C1 segment of cervical spinal cord (tissue), 14 donors: ENCODE measurements at regions not wholly inside any gene's neighbourhood (a gene's known extent, or its start where the extent isn't known, plus 50 kb on each side); places are given as distances from the start of the nearest gene placed in this dataset.

ENCODE experiments used
- DNase-seq, 14 donors: peaks; one replicate each; lab custom pipeline; 2025; lab: John Stamatoyannopoulos, UW

- DNase-seq, result no peak
These were observed 139.5 kb downstream of the KIF18A start for GRCh38 chr11:27968461-27968860.

GRCh38 chr11:27965559-27965958 lies 142.4 kb downstream of the KIF18A start:
- DNase-seq, result no peak

GRCh38 chr11:27963370-27963769 lies 144.6 kb downstream of the KIF18A start:
- no peak for DNase-seq

GRCh38 chr11:27949951-27950738 lies 157.8 kb downstream of the KIF18A start:
- no peak for DNase-seq

DNA sequence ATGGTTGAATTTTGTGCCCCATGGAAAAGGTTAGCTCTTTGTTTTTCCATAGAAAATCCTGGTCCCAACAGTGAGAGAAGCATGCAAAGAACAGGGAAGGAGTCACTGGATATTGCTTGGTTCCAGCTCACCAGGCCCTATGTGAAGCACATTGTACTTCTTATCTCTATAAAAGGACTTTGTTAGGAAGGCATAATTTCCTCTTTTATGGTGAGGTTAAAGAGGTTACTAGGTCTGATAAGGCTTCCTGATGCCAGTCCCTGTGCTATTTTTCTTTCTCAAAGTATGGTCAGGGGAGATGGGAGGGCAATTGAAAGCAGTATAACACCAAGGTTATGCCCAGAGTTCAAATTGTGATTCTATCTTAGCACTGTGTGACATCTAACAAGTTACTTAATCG lies 162.6 kb downstream of the KIF18A start:
- DNase-seq, result no peak

GRCh38 chr11:27938011-27938410 lies 169.9 kb downstream of the KIF18A start:
- no peak for DNase-seq

- DNase-seq, result no peak
These were observed 173.2 kb downstream of the KIF18A start for GRCh38 chr11:27934830-27935145.

- DNase-seq, result no peak
These were observed 173.7 kb downstream of the KIF18A start for GRCh38 chr11:27933992-27934829.

- no peak for DNase-seq
These were observed 176.2 kb downstream of the KIF18A start for GRCh38 chr11:27931770-27932169.

- DNase-seq, result no peak
These were observed 177.0 kb downstream of the KIF18A start for GRCh38 chr11:27930946-27931345.

- DNase-seq, result no peak
These were observed 179.1 kb downstream of the KIF18A start for GRCh38 chr11:27928809-27929208.

GRCh38 chr11:27926981-27927481 lies 180.9 kb downstream of the KIF18A start:
- no peak for DNase-seq

DNA sequence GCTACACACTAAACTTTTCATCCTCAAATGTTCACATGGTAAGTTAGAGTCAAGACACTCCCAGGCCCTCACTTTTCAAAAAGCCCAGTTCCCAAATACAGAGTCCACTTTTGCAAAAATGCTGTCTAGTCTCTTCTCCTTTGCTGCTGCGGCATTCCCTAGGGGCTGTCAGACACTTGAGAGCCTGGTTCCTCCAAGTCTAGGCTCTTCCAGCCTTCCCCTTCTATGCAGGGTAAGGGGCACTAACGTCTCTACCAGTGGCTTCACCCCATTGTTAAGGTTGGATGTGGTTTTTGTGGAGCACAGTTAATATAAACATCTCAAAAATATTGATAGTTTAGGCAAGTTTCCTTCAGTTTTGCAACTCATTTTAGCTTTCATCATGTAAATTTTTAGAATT lies 181.5 kb downstream of the KIF18A start:
- no peak for DNase-seq

GRCh38 chr11:27921472-27921871 lies 186.5 kb downstream of the KIF18A start:
- DNase-seq, result no peak

DNA sequence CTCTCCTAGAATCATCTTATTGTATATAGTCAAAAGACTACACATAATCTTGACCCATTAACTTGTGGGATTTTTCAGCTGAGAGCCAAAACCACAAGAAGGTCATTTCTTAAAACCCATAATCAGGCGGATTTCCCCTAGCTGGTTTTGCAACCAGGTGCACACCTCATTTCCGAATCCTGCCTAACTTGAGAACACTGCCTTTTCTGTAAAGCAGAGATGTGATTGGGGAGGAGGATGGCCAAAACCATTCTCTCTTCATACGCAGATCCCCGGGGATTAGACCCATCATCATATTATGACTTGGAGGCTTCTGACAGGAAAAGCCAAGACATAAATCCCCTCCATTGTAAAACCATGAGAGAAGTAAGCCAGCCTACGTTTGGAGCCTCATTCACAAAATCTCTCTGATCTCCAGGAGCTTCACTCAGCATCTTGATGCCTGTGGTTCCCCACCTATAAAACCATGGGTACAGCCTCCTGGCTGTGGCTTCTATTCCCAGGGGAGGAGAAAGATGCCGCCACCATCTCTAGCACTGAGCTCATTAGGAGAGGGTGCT lies 191.3 kb downstream of the KIF18A start:
- DNase-seq, result no peak

- DNase-seq, result no peak
These were observed 193.9 kb downstream of the KIF18A start for GRCh38 chr11:27914080-27914479.

DNA sequence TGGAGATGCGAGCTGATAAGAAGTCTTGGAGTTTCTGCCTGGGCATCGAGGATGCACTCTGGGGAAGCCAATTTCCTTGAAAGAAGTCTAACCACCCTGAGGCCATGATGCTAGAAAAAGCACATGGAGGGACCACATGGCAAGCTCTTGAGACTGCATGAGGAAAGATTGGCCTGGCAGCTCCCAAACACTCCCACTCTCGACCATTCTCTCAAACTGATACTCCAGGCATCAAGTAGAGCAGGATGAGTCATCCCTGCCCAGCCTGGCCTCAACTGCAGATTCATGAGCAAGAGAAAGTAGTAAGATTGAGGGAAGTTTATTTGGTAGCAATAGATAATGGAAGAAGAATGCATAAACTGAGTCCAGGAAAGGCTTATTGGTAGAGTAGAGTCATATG lies 194.3 kb downstream of the KIF18A start:
- no peak for DNase-seq

GRCh38 chr11:27912916-27913315 lies 195.0 kb downstream of the KIF18A start:
- no peak for DNase-seq

DNA sequence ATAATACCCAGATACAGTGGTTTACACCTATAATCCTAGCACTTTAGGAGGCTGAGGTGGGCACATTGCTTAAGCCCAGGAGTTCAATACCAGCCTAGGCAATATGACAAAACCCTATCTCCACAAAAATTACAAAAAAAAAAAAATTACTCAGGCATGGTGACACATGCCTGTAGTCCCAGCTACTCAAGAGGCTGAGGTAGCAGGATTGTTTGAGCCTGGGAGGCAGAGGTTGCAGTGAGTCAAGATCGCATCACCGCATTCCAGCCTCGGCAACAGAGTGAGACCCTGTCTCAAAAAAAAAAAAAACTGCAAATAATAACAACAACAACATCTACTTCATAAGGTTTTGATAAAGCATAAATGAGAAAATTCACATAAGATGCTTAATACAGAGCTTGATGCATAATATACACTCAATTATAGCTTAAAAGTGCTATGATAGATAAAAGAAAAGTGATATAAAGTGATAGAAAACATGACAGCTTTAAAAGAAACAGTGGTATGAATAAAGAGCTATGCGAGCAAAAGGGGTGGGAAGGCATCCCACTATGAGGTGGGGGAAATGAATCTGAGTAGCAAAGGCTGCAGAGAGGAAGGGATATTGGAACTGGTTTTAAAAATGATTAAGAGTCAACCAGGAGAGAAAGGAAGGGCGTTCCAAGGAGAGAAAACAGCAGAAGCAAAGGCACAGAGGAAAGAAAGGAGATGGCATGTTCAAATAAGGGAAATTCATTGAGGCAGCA lies 197.6 kb downstream of the KIF18A start:
- no peak for DNase-seq

GRCh38 chr11:27909386-27909785 lies 198.6 kb downstream of the KIF18A start:
- no peak for DNase-seq

DNA sequence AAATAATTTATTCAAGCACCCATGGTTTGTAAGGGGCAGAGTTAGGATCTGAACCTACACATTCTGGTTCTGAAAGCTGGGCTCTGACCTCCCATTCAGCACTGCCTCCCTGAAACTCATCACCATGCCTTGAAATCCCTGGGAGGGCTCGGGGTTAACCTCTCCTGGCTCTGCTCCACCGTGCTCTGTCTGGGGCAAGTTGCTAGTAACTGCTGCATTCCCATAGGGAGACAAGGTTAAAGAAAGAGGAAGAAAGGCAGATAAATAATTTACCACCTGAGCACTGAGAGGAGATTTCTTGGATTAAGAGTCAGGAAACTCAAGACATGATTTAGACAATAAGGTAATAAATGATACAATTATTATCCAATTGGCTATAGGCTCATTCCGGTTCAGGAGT lies 199.3 kb downstream of the KIF18A start:
- DNase-seq, result no peak

GRCh38 chr11:27907530-27907929 lies 200.4 kb downstream of the KIF18A start:
- DNase-seq, result no peak
